WTC11 (cell line): ENCODE measurements at regions not wholly inside any gene's neighbourhood (a gene's known extent, or its start where the extent isn't known, plus 50 kb on each side); places are given as distances from the start of the nearest gene placed in this dataset.

Experiments used
- ATAC-seq: fragments of 200-7000 bp; cut with Tn5 transposase; 2 replicates; pipeline ENCODE4 v1.10.0; 2021; ENCODE audit warnings: mild to moderate bottlenecking, moderate library complexity
- CTCF ChIA-PET: fragments of 300-600 bp; sonication (Branson Sonifier 250); formaldehyde crosslinking; loops from one replicate; lab custom pipeline; 2021; ENCODE audit warnings: antibody characterized with exemption; lab: Charles Lee
- POLR2A ChIA-PET: fragments of 350-600 bp; sonication (Branson Sonifier 250); formaldehyde crosslinking; loops from one replicate; lab custom pipeline; 2021; ENCODE audit warnings: antibody characterized with exemption; lab: Charles Lee
- DNase-seq: peaks from one replicate; pipeline ENCODE4 v3.0.0; 2021; ENCODE audit warnings: low spot score
- H3K27ac Mint-ChIP-seq: 2 replicates; pipeline ENCODE4 v1.8.0; 2021; ENCODE audit warnings: mixed read lengths
- H3K27me3 Mint-ChIP-seq: 2 replicates; pipeline ENCODE4 v1.8.0; 2021; ENCODE audit warnings: low read depth, mild to moderate bottlenecking, moderate library complexity, mixed read lengths
- H3K36me3 Mint-ChIP-seq: 2 replicates; pipeline ENCODE4 v1.8.0; 2021; ENCODE audit warnings: mixed read lengths
- H3K4me1 Mint-ChIP-seq: 2 replicates; pipeline ENCODE4 v1.8.0; 2022; ENCODE audit warnings: mixed read lengths
- H3K4me3 Mint-ChIP-seq: 2 replicates; pipeline ENCODE4 v1.8.0; 2021; ENCODE audit warnings: mild to moderate bottlenecking, moderate library complexity, mixed read lengths
- H3K9me3 Mint-ChIP-seq: 2 replicates; pipeline ENCODE4 v1.8.0; 2021; ENCODE audit warnings: mixed read lengths
- ATF1 ChIP-seq: sonication (generic); formaldehyde crosslinking; IDR thresholded peaks from 2 replicates; pipeline ENCODE4 v1.8.1; 2023; ENCODE audit warnings: mild to moderate bottlenecking, moderate library complexity, missing genetic modification reagents
- ETV6 ChIP-seq: sonication (generic); formaldehyde crosslinking; IDR thresholded peaks from 2 replicates; pipeline ENCODE4 v1.8.1; 2022; ENCODE audit warnings: mild to moderate bottlenecking, missing genetic modification reagents
- NFE2L1 ChIP-seq: sonication (generic); formaldehyde crosslinking; IDR thresholded peaks from 2 replicates; pipeline ENCODE4 v1.8.1; 2023; ENCODE audit warnings: missing genetic modification reagents
- NFYB ChIP-seq: sonication (generic); formaldehyde crosslinking; conservative IDR thresholded peaks from 2 replicates; pipeline ENCODE4 v1.8.0; 2022; ENCODE audit warnings: low read depth, missing genetic modification reagents
- TEAD1 ChIP-seq: sonication (generic); formaldehyde crosslinking; IDR thresholded peaks from 2 replicates; pipeline ENCODE4 v1.8.0; 2022; ENCODE audit warnings: mild to moderate bottlenecking, missing genetic modification reagents
- TEAD4 ChIP-seq: sonication (generic); formaldehyde crosslinking; IDR thresholded peaks from 2 replicates; pipeline ENCODE4 v1.8.0; 2022; ENCODE audit warnings: mild to moderate bottlenecking, missing genetic modification reagents
- TF ChIP-seq, protein P1 (sequence below): sonication (generic); formaldehyde crosslinking; IDR thresholded peaks from 2 replicates; pipeline ENCODE4 v1.8.0; 2023; ENCODE audit warnings: mild to moderate bottlenecking, missing genetic modification reagents
- TF ChIP-seq, protein P2 (sequence below): sonication (generic); formaldehyde crosslinking; conservative IDR thresholded peaks from 2 replicates; pipeline ENCODE4 v1.8.1; 2022; ENCODE audit warnings: mild to moderate bottlenecking, missing genetic modification reagents
- TF ChIP-seq, protein P3 (sequence below): sonication (generic); formaldehyde crosslinking; IDR thresholded peaks from 2 replicates; pipeline ENCODE4 v1.8.0; 2022; ENCODE audit warnings: missing genetic modification reagents
- TF ChIP-seq, protein P4 (sequence below): sonication (generic); formaldehyde crosslinking; IDR thresholded peaks from 2 replicates; pipeline ENCODE4 v1.8.0; 2023; ENCODE audit warnings: missing genetic modification reagents, mild to moderate bottlenecking, borderline replicate concordance
- TF ChIP-seq, protein P5 (sequence below): sonication (generic); formaldehyde crosslinking; IDR thresholded peaks from 2 replicates; pipeline ENCODE4 v1.8.0; 2022; ENCODE audit warnings: mild to moderate bottlenecking, missing genetic modification reagents
- TF ChIP-seq, protein P6 (sequence below): fragments of 250-450 bp; sonication (Bioruptor Pico); IDR thresholded peaks from 2 replicates; pipeline ENCODE4 v2.1.2; 2022; ENCODE audit warnings: mild to moderate bottlenecking, moderate library complexity
- TF ChIP-seq, protein P7 (sequence below): fragments of 250-450 bp; sonication (Bioruptor Pico); IDR thresholded peaks from 2 replicates; pipeline ENCODE4 v1.8.0; 2021; ENCODE audit warnings: mild to moderate bottlenecking
- TF ChIP-seq, protein P8 (sequence below): sonication (generic); formaldehyde crosslinking; IDR thresholded peaks from 2 replicates; pipeline ENCODE4 v1.8.0; 2022; ENCODE audit warnings: mild to moderate bottlenecking, missing genetic modification reagents
- TF ChIP-seq, protein P9 (sequence below): fragments of 250-450 bp; sonication (Bioruptor Pico); IDR thresholded peaks from 2 replicates; pipeline ENCODE4 v1.9.0; 2021; ENCODE audit warnings: mild to moderate bottlenecking

DNA sequence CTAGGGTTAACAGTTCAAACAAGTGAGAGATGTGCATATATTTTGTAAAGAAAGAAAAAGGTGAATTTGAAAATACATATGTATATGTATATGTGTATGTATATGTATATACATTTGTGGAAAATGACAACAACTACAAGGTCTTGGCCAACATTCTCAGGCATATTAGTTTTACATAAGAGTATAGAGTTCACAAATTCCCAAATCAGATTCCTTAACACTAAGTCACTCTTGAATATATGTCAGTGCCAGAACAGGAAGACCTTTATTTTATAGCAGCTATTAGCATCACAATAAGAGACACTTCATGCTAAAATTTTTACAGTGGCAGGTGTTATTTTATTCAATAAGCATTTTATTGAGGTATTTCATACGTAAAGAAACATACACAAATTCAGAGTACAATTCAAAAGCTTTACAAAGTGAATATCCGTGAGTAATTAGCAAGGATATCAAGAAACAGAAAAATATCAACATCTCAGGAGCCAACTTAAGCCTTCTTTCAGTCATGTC, 179.7 kb downstream of the SLC6A15 start (continued):
- no peak for TF ChIP-seq NFYB
- TF ChIP-seq, protein P1, sequence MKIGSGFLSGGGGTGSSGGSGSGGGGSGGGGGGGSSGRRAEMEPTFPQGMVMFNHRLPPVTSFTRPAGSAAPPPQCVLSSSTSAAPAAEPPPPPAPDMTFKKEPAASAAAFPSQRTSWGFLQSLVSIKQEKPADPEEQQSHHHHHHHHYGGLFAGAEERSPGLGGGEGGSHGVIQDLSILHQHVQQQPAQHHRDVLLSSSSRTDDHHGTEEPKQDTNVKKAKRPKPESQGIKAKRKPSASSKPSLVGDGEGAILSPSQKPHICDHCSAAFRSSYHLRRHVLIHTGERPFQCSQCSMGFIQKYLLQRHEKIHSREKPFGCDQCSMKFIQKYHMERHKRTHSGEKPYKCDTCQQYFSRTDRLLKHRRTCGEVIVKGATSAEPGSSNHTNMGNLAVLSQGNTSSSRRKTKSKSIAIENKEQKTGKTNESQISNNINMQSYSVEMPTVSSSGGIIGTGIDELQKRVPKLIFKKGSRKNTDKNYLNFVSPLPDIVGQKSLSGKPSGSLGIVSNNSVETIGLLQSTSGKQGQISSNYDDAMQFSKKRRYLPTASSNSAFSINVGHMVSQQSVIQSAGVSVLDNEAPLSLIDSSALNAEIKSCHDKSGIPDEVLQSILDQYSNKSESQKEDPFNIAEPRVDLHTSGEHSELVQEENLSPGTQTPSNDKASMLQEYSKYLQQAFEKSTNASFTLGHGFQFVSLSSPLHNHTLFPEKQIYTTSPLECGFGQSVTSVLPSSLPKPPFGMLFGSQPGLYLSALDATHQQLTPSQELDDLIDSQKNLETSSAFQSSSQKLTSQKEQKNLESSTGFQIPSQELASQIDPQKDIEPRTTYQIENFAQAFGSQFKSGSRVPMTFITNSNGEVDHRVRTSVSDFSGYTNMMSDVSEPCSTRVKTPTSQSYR, result no peak
- TF ChIP-seq TEAD1, result no peak
- TF ChIP-seq, protein P2, sequence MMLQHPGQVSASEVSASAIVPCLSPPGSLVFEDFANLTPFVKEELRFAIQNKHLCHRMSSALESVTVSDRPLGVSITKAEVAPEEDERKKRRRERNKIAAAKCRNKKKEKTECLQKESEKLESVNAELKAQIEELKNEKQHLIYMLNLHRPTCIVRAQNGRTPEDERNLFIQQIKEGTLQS (CRISPR knock-in tag), result no peak
- TF ChIP-seq NFE2L1 (CRISPR knock-in tag), result no peak
- TF ChIP-seq, protein P3, sequence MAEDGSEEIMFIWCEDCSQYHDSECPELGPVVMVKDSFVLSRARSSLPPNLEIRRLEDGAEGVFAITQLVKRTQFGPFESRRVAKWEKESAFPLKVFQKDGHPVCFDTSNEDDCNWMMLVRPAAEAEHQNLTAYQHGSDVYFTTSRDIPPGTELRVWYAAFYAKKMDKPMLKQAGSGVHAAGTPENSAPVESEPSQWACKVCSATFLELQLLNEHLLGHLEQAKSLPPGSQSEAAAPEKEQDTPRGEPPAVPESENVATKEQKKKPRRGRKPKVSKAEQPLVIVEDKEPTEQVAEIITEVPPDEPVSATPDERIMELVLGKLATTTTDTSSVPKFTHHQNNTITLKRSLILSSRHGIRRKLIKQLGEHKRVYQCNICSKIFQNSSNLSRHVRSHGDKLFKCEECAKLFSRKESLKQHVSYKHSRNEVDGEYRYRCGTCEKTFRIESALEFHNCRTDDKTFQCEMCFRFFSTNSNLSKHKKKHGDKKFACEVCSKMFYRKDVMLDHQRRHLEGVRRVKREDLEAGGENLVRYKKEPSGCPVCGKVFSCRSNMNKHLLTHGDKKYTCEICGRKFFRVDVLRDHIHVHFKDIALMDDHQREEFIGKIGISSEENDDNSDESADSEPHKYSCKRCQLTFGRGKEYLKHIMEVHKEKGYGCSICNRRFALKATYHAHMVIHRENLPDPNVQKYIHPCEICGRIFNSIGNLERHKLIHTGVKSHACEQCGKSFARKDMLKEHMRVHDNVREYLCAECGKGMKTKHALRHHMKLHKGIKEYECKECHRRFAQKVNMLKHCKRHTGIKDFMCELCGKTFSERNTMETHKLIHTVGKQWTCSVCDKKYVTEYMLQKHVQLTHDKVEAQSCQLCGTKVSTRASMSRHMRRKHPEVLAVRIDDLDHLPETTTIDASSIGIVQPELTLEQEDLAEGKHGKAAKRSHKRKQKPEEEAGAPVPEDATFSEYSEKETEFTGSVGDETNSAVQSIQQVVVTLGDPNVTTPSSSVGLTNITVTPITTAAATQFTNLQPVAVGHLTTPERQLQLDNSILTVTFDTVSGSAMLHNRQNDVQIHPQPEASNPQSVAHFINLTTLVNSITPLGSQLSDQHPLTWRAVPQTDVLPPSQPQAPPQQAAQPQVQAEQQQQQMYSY (CRISPR knock-in tag), result no peak
- TF ChIP-seq, protein P4, sequence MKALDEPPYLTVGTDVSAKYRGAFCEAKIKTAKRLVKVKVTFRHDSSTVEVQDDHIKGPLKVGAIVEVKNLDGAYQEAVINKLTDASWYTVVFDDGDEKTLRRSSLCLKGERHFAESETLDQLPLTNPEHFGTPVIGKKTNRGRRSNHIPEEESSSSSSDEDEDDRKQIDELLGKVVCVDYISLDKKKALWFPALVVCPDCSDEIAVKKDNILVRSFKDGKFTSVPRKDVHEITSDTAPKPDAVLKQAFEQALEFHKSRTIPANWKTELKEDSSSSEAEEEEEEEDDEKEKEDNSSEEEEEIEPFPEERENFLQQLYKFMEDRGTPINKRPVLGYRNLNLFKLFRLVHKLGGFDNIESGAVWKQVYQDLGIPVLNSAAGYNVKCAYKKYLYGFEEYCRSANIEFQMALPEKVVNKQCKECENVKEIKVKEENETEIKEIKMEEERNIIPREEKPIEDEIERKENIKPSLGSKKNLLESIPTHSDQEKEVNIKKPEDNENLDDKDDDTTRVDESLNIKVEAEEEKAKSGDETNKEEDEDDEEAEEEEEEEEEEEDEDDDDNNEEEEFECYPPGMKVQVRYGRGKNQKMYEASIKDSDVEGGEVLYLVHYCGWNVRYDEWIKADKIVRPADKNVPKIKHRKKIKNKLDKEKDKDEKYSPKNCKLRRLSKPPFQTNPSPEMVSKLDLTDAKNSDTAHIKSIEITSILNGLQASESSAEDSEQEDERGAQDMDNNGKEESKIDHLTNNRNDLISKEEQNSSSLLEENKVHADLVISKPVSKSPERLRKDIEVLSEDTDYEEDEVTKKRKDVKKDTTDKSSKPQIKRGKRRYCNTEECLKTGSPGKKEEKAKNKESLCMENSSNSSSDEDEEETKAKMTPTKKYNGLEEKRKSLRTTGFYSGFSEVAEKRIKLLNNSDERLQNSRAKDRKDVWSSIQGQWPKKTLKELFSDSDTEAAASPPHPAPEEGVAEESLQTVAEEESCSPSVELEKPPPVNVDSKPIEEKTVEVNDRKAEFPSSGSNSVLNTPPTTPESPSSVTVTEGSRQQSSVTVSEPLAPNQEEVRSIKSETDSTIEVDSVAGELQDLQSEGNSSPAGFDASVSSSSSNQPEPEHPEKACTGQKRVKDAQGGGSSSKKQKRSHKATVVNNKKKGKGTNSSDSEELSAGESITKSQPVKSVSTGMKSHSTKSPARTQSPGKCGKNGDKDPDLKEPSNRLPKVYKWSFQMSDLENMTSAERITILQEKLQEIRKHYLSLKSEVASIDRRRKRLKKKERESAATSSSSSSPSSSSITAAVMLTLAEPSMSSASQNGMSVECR, result no peak
- no peak for TF ChIP-seq TEAD4 (CRISPR knock-in tag)
- TF ChIP-seq, protein P5, sequence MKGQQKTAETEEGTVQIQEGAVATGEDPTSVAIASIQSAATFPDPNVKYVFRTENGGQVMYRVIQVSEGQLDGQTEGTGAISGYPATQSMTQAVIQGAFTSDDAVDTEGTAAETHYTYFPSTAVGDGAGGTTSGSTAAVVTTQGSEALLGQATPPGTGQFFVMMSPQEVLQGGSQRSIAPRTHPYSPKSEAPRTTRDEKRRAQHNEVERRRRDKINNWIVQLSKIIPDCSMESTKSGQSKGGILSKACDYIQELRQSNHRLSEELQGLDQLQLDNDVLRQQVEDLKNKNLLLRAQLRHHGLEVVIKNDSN (CRISPR knock-in tag), result no peak

DNA sequence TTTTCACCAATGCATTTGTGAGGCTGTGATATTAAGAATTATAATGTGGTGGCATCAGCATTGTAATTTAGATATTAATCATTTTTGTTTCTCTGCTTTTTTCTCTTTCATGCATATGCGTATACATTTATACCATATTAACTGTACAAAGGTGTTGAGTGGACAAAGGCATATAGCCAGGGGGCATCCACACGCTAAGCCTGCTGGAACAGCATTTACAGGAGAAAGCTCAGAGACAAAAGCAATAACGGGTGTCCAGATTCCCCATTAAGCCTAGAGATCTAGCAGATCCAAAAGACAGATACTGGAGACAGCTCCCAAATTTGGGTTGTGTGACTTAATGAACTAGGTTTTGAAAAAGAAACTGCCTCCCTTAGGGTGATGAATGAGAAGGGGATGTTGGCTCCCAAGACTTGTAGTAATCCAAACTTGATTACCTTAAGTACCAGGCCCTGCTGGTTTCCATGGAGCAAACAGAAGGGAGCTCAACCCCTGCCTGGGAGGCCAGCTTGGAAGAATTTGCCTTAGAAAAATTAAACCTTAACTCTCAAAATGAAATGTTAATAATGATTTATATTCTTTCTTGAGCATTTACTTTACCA, 181.9 kb downstream of the SLC6A15 start:
- ChIA-PET CTCF (interaction anchor here (0.9 kb wide), 1 partner anchor 18 kb away, joined by 3 read pairs; no protein-coding TSS in a partner anchor), POLR2A (no interaction called here)
- H3K4me1 Mint-ChIP-seq, result peaks cover 73% of the 10 kb centered on the region
- no peak for DNase-seq
- H3K36me3 Mint-ChIP-seq, result peaks cover 2% of the 10 kb centered on the region; the same call in 1 of the 2 replicates
- no peak overlapping the region for H3K4me3 Mint-ChIP-seq
- no peaks in the 10 kb centered on the region for H3K27me3 Mint-ChIP-seq
- H3K27ac Mint-ChIP-seq, result peak overlapping the region; percentile 26; the same call in 1 of the 2 replicates
- peaks cover 2% of the 10 kb centered on the region for H3K9me3 Mint-ChIP-seq
- peak; percentile 95 for ATAC-seq
- TF ChIP-seq, protein P6, sequence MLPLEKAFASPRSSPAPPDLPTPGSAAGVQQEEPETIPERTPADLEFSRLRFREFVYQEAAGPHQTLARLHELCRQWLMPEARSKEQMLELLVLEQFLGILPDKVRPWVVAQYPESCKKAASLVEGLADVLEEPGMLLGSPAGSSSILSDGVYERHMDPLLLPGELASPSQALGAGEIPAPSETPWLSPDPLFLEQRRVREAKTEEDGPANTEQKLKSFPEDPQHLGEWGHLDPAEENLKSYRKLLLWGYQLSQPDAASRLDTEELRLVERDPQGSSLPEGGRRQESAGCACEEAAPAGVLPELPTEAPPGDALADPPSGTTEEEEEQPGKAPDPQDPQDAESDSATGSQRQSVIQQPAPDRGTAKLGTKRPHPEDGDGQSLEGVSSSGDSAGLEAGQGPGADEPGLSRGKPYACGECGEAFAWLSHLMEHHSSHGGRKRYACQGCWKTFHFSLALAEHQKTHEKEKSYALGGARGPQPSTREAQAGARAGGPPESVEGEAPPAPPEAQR (CRISPR knock-in tag), result no peak
- TF ChIP-seq, protein P7, sequence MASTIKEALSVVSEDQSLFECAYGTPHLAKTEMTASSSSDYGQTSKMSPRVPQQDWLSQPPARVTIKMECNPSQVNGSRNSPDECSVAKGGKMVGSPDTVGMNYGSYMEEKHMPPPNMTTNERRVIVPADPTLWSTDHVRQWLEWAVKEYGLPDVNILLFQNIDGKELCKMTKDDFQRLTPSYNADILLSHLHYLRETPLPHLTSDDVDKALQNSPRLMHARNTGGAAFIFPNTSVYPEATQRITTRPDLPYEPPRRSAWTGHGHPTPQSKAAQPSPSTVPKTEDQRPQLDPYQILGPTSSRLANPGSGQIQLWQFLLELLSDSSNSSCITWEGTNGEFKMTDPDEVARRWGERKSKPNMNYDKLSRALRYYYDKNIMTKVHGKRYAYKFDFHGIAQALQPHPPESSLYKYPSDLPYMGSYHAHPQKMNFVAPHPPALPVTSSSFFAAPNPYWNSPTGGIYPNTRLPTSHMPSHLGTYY (CRISPR knock-in tag), result no peak
- TF ChIP-seq ATF1 (CRISPR knock-in tag) (no peak), ETV6 (CRISPR knock-in tag) (no peak)
- TF ChIP-seq, protein P8, sequence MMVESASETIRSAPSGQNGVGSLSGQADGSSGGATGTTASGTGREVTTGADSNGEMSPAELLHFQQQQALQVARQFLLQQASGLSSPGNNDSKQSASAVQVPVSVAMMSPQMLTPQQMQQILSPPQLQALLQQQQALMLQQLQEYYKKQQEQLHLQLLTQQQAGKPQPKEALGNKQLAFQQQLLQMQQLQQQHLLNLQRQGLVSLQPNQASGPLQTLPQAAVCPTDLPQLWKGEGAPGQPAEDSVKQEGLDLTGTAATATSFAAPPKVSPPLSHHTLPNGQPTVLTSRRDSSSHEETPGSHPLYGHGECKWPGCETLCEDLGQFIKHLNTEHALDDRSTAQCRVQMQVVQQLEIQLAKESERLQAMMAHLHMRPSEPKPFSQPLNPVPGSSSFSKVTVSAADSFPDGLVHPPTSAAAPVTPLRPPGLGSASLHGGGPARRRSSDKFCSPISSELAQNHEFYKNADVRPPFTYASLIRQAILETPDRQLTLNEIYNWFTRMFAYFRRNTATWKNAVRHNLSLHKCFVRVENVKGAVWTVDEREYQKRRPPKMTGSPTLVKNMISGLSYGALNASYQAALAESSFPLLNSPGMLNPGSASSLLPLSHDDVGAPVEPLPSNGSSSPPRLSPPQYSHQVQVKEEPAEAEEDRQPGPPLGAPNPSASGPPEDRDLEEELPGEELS (CRISPR knock-in tag), result no peak
- TF ChIP-seq, protein P9, sequence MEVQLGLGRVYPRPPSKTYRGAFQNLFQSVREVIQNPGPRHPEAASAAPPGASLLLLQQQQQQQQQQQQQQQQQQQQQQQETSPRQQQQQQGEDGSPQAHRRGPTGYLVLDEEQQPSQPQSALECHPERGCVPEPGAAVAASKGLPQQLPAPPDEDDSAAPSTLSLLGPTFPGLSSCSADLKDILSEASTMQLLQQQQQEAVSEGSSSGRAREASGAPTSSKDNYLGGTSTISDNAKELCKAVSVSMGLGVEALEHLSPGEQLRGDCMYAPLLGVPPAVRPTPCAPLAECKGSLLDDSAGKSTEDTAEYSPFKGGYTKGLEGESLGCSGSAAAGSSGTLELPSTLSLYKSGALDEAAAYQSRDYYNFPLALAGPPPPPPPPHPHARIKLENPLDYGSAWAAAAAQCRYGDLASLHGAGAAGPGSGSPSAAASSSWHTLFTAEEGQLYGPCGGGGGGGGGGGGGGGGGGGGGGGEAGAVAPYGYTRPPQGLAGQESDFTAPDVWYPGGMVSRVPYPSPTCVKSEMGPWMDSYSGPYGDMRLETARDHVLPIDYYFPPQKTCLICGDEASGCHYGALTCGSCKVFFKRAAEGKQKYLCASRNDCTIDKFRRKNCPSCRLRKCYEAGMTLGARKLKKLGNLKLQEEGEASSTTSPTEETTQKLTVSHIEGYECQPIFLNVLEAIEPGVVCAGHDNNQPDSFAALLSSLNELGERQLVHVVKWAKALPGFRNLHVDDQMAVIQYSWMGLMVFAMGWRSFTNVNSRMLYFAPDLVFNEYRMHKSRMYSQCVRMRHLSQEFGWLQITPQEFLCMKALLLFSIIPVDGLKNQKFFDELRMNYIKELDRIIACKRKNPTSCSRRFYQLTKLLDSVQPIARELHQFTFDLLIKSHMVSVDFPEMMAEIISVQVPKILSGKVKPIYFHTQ (CRISPR knock-in tag), result no peak
